Astrocyte (in vitro differentiated cells and primary cell): ENCODE measurements at regions not wholly inside any gene's neighbourhood (a gene's known extent, or its start where the extent isn't known, plus 50 kb on each side); places are given as distances from the start of the nearest gene placed in this dataset.

Experiments
- EZH2 ChIP-seq: IDR thresholded peaks from 2 replicates; pipeline ENCODE4 v1.6.1; 2012; ENCODE audit warnings: mild to moderate bottlenecking, low read length, inconsistent platforms; ENCODE audit not compliant: insufficient read depth
- TF ChIP-seq, protein P1 (sequence below): IDR thresholded peaks from 2 replicates; pipeline ENCODE4 v1.5.1; 2011; ENCODE audit warnings: low read depth, mild to moderate bottlenecking, inconsistent platforms, low read length, moderate library complexity; ENCODE audit not compliant: insufficient read depth

GRCh38 chr7:13185139-13185538 lies 497.7 kb downstream of the ARL4A start:
- TF ChIP-seq, protein P1, sequence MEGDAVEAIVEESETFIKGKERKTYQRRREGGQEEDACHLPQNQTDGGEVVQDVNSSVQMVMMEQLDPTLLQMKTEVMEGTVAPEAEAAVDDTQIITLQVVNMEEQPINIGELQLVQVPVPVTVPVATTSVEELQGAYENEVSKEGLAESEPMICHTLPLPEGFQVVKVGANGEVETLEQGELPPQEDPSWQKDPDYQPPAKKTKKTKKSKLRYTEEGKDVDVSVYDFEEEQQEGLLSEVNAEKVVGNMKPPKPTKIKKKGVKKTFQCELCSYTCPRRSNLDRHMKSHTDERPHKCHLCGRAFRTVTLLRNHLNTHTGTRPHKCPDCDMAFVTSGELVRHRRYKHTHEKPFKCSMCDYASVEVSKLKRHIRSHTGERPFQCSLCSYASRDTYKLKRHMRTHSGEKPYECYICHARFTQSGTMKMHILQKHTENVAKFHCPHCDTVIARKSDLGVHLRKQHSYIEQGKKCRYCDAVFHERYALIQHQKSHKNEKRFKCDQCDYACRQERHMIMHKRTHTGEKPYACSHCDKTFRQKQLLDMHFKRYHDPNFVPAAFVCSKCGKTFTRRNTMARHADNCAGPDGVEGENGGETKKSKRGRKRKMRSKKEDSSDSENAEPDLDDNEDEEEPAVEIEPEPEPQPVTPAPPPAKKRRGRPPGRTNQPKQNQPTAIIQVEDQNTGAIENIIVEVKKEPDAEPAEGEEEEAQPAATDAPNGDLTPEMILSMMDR: no peak
- no peak for TF ChIP-seq EZH2
